ENCODE measurements at regions not wholly inside any gene's neighbourhood (a gene's known extent, or its start where the extent isn't known, plus 50 kb on each side); places are given as distances from the start of the nearest gene placed in this dataset.
"Not testable (repeated sequence)": the region's sequence is repeated elsewhere in the genome, so short reads cannot be mapped to it uniquely, and the experiment has no call there.

DNA sequence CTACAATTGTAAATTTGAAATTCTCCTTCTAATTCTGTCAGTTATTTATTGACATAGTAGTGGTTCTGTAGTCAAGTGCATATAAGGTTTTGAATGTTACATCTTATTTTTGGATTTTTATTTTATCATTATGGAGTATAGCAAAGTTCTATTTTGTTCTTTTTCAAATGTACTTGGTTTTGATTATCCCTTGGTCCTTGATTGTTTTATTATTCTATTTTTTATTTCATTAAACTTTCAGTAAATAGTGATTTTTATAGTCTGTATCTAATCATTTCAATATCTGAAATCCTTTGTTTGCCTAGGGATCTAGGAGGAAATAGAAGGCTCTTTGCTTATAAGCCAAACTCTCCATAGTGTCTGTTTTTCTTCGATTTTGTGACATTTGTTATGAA lies 87.8 kb downstream of the HFE start:
- DNase-seq (ENCODE audit: low read depth): no peak

DNA sequence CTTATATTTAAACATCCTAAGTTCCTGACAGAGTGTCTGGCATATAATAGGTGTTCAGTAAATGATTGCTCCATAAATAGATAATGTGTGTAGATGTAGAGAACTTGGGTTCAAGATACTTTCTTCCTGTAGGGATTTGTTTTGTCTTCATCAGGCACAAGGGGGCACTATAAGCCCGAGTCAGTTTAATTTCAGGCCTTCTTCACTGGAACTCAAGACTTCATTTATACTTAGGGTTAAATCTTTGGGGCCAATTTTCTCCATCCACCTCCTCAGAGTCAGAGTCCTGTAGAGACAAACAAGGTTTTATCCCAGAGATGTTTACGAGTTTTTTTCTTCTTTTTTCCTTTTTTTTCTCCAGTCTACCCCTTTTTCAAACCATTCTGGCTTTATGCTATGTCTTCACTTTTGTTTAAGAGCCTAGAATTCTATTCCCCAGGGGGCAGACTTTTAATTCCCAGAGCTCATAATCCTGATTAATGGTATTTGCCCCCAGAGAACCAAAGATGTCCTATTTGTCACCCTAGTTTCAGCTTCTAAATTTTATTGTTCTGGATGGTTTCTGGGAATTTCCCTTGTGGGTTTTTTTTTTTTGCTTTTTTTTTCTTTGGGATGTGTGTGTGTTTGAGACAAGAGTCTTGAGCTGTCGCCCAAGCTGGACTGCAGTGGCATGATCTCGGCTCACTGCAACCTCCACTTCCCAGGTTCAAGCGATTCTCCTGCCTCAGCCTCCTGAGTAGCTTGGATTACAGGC lies 88.4 kb downstream of the HFE start:
- no peak for DNase-seq (ENCODE audit: low read depth)

DNA sequence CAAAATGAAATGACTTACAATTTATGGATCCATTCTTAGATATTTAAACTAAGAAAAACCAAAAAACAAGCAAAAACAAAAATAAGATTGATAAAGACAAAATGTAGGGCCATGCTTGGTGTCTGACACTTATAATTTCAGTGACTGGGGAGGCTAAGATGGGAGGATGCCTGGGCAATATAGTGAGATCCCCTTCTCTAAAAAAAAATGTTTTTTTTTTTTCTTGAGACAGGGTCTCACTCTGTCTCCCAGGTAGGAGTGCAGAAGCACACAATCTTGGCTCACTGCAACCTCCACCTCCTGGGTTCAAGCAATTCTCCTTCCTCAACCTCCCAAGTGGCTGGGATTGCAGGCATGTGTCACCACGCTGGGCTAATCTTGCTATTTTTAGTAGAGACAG lies 92.4 kb downstream of the HFE start:
- no peak for DNase-seq (ENCODE audit: low read depth)

DNA sequence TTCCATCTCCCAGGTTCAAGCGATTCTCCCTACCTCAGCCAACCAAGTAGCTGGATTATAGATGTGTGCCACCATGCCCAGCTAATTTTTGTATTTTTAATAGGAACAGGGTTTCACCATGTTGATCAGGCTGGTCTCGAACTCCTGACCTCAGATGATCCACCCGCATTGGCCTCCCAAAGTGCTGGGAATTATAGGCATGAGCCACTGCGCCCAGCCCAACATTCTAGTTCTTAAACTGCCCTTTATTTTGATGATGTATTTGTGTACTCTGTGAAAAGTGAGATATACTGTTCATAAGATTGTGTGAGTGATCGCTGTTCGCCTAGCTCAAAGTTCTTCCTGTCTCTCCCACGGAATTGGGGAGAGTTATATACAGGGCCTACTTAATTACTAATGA lies 93.1 kb downstream of the HFE start:
- no peak for DNase-seq (ENCODE audit: low read depth)

DNA sequence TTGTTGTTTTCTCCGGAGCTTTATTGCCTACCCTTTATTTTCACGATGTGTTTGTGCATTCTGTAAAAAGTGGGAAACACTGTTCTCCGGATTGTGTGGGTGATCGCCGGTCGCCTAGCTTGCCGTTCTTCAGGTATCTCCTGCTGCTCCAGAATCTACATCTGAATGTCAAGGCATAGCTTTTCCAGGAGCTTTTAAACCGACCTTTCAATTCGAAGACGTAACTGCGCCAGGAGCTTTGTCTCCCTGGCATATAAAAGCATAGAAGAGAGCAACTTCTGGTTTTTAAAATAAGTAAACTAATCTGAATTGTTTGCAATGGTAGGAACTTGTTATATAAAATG lies 96.0 kb downstream of the HFE start:
- no peak for DNase-seq (ENCODE audit: low read depth)

DNA sequence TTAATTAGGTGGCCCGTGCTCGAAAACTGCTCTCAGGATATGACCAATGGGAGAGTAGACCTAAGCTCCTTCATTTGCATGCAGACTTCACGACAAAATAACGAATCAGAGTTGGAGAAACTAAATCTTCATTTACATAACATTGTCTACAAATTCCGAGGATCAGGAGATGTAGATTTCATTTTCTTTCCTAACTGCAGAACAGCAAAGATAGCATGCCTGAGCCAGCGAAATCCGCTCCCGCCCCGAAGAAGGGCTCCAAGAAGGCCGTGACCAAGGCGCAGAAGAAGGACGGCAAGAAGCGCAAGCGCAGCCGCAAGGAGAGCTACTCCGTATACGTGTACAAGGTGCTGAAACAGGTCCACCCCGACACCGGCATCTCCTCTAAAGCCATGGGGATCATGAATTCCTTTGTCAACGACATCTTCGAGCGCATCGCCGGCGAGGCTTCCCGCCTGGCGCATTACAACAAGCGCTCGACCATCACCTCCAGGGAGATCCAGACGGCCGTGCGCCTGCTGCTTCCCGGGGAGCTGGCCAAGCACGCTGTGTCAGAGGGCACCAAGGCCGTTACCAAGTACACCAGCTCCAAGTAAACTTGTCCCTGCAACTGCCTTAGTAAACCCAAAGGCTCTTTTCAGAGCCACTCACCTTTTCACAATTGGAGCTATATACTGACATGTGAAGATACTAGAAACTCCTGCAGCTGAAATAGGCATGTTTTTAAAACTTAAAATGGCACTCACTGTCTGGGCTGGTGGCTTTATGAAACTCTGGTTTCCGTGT lies 96.5 kb downstream of the HFE start:
- peak; percentile 75 for DNase-seq (ENCODE audit: low read depth)

DNA sequence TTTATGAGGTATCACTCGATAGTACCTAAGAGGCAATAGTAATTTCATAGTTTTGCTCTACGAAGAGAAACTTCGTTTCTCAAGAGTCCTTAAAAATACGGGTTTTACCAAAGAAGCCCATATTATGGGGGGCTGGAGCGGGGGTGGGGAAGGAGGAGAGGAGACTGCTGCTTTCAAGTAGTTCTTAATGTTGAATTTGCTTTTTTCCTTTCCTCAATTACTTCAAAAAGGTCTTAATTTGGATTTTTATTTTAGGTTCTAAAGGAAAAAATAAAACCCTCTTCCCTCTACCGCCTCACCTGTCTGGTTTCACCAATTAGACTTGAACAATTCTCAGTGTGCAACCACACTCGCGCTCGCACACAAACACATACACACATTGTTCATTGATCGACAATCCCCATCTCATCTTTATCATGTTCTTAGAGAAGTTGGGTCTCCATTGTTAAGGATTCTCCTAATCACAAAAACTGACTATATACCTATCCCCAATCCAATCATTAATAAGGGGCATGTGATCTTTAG lies 97.2 kb downstream of the HFE start:
- DNase-seq (ENCODE audit: low read depth): no peak

DNA sequence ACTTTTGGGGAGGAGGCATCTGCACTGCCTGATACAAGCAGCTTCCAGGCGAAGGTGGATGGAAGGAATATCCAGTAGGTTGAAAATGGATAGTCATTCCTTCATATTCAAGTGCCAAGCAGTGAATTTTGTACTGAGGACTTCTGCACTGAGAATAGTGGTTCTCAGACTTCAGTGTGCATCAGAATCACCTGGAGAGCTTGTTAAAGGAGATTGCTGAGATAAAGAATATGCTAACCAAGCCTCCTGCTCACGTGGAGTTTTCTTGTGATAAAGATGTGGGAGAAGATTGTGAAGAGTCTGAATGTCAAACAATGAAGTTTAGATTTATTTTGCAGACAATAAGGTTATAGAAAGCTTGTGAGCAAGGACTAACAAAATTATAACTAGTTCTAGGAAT lies 97.8 kb downstream of the HFE start:
- DNase-seq (ENCODE audit: low read depth): no peak

DNA sequence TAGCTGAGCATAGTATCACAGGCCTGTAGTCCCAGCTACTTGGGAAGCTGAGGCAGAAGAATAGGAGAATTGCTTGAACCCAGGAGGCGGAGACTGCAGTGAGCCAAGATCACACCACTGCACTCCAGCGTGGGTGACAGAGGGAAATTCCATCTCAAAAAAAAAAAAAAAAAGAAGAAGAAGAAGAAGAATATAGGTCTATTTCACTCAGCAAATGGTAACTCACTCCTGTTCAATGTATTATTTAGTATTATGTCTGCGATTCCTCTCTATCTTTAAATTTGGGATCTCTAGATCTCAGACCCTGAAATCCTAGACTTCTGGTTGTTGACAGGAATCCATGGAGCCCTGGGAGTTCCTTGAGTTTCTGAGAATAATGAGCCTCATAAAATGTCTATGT lies 98.6 kb downstream of the HFE start:
- no peak for DNase-seq (ENCODE audit: low read depth)

DNA sequence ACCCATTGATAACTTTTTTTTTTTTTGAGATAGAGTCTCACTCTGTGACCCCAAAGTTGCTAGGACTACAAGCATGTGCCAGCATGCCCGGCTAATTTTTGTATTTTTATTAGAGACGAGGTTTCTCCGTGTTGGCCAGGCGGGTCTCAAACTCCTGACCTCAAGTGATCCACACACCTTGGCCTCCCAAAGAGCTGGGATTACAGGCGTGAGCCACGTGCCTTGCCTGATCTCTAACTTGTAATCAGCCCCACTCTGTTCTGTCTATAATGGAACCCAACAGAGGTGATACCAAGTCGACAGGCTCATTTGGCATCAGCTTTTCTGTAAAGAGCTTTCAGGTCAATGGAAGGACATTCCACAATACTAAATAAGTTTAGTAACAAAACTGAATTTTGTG lies 99.4 kb downstream of the HFE start:
- no peak for DNase-seq (ENCODE audit: low read depth)

DNA sequence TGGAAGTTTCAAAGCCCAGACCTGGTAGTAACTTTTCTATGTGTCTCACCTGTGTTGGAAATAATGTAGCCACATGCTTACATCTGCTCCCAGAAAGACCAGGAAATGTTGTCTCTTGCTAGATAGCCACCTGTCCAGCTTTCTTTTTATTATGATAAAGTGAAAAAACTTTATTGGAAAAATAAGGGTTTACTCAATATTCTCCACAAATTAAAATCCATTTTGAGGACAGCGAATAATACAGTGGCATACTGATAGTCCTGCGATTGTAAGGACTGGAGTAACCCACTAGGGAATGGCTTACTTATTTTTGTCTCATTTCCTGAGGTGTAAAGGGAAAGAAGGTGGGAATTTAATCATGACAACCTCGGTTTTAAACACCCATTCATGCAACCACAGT lies 100.1 kb downstream of the HFE start:
- DNase-seq (ENCODE audit: low read depth): no peak

DNA sequence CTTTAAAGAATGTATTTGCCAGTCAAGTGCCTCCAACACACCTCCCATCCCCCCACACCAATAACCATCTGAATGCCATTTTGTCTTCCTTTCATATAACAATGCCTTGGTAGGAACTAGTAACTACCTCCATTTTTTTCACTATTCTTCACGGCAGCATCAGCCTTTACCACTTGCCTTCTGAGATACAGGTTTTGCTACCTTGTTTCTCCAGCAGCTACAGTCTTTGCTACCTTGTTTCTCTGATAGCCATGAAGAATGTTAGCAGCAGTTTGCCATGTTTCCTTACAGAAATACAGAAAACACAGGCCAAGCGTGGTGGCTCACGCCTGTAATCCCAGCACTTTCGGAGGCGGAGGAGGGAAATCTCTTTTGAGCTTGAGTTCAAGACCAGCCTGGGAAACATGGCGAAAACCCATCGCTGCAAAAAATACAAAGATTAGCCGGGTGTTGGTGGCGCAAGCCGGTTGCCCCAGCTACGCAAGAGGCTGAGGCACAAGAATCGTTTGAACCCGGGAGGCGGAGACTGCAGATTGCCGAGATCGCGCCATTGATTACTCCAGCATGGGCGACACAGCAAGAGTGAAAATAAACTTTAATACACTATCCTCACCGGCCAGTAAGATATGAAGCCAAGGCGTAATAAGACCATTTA lies 100.9 kb downstream of the HFE start:
- no peak for DNase-seq (ENCODE audit: low read depth)

DNA sequence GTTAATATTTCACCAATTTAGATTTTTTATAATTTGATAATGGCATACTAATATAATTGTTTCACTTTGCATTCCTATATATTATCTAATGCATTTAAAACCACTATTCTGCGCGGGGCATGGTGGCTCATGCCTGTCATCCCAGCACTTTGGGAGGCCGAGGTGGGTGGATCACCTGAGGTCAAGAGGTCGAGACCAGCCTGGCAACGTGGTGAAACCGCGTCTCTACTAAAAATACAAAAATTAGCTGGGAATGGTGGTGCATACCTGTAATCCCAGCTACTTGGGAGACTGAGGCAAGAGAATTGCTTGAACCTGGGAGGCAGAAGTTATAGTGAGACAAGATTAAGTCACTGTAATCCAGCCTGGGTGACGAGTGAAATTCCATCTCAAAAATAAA lies 104.3 kb downstream of the HFE start:
- DNase-seq (ENCODE audit: low read depth): not testable (repeated sequence)

DNA sequence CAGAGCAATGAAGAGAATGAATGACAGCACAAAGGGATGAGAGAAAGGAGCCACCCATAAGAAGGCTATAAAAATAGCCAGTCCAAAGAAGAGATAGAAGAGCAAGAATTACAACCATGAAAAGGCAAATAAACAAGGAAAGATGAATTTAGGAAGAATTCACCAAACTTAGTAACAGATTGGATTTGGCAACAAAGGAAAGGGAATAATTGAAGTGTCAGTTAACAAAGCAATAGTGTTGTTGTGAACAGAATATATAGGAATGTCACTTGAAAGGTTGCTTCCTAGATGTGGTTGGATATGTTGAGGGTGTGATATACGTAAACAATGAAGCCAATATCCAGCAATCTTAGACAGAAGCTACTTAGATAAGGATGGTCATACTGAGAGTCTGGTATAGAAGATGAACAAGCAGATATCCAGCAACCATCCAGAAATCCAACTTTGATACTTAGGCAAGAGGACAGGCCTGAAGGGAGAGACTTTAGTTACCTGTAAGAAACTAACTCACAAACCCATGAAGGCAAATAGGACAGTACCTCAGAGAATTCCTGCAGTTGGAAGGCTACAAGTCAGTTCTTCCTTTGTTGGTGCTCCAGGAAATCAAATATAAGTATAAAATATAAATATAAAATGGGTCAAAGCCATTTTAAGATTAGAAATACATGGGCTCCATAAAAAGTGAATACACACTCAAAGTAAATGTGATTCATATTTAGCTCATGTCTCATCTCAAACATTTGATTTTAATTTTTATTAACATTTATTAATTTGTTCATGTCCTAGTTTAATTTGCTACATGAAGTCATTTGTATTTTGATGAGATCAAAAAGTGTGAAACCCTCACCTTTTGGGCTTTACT lies 106.5 kb downstream of the HFE start:
- no peak for DNase-seq (ENCODE audit: low read depth)

DNA sequence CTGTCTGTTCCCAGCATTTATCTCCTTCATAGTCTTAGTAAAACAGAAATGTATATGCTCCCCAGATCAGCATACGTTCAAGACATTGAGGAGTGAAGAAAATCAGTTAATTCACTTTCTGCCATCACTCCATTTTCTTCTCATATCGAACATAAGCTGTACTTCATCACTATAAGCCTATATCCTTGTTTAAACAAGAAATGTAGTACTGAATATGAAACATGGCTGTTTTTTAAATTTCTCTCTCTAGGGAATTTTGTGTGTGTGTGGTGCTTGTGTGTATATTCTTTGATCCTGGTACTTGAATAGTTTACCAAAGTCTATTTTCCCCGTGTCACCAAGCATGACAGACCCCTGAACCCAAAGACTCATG lies 107.1 kb downstream of the HFE start:
- no peak for DNase-seq (ENCODE audit: low read depth)

DNA sequence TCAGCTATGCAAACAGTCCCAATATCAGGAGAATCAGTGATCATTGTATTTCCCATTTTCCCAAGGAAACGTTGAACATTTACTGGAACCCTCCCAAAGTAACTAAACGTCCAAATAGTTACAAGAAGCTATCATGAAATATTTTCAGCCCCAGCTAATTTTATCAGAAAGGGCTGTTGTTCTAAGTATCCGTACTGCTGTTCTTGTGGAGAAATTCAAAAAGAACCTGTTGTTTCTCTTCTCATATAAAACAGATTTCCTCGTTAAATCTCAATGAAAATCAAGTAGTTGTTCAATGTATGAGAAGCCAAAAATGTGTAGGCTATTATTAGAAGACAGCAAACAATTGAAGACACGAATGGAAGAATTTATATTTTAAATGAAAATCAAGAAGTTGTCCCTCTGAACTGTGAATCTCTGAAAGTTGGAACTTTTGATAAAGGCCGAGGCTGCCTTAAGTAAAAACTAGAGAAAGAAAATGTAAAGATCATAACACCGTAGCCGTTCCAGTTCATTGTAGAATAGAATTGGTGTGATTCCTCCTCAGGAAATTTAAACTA lies 107.7 kb downstream of the HFE start:
- DNase-seq (ENCODE audit: low read depth): no peak

DNA sequence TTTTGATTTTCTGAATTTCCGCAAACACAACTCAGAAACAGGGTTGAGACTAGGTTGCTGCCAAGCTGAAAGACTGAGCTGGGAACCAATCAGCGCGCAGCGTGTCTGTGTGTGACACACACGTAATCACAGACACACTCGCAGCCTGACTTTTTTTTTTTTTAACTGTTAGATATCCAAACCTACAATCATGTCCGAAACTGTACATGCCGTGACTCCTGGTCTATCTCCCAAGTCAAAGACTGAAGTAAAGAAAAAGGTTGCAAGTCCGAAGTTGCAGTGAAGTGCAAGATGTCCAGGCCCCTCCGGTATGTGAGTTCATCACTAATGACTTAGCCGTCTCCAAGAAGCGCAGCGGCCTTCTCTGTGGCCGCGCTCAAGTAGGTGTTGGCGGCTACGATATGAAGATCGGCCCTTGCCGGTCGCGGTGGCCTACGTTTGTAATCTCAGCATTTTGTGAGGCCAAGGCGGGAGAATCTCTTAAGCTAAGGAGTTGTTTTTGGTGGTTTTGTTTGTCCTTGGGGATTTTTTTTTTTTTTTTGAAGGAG lies 108.2 kb downstream of the HFE start:
- DNase-seq (ENCODE audit: low read depth): peak; percentile 86

DNA sequence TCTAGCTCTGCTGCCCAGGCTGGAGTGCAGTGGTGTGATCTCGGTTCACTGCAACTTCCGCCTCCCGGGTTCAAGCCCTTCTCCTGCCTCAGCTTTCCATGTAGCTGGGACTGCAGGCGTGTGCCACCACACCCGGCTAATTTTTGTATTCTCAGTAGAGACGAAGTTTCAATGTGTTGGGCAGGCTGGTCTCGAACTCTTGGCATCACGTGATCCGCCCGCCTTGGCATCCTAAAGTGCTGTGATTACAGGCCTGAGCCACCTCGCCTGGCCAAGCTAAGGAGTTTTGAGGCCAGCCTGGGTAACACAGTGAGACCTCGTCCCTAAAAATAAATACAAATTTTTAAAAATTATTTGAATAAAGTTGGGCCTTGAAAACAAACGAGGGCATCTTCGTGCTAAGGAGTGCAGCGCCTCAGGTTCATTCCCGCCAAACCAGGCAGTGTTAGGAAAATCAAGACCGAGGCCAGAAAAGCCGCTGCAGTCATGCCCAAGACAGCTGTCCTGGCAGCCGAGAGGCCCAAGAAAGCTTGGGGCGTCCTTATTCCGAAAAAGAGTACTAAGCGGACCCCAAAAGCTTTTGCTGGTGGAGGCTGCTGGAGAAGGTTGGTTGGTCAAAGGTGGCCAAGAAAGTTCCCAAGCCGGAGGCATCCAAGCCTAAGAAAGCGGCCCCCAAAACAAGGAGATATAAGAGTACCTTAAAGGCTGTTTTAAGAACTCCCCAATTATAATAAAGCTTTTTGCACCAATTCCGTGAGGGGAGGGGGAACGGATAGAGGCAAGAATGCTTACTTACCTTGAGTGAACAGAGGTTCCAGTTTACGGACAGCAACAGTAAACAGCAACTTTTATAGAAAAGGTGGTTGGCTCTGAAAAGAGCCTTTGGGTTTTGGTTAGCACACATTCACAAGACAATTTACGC lies 109.0 kb downstream of the HFE start:
- no peak for DNase-seq (ENCODE audit: low read depth)

DNA sequence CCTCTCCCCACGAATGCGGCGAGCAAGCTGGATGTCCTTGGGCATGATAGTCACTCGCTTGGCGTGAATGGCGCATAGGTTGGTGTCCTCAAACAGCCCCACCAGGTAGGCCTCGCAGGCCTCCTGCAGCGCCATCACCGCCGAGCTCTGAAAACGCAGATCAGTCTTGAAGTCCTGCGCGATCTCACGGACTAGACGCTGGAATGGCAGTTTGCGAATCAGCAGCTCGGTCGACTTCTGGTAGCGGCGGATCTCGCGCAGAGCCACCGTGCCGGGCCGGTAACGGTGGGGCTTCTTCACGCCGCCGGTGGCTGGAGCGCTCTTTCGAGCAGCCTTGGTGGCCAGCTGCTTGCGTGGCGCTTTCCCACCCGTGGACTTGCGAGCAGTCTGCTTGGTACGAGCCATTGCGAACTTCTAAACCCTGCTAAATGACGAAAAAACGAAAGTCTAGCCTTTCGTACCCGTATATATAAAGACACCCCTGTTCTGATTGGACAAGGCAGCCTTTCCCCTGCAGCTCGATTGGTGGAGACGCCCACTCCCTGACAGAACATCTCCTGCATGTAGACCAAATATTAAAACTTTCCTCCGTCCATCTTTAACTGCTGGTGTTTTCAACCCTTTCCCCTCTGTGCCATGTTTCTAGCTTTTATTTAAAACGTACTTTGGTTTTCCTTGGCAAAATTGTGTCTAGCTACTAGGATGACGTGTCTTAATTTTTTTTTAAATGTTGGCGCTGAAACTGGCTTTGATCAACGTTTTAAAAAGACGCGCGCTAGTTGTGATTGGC lies 109.8 kb downstream of the HFE start:
- DNase-seq (ENCODE audit: low read depth): peak; percentile 81

DNA sequence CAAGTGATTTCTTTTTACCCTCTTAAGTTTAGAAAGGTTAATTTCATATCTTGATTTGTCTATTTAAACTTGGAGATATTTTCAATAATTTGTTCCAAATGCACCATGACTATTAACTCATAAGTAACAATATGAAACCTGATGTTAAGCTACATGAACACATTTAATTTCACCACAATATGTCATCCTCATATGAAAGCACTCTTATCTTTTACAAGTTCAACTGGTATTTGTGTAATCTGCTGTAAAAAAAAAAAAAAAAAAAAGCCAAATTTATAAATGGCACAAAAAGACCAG lies 110.4 kb downstream of the HFE start:
- DNase-seq (ENCODE audit: low read depth): no peak
